DOHH2 (cell line): ENCODE measurements at regions not wholly inside any gene's neighbourhood (a gene's known extent, or its start where the extent isn't known, plus 50 kb on each side); places are given as distances from the start of the nearest gene placed in this dataset.
"Not testable (repeated sequence)": the region's sequence is repeated elsewhere in the genome, so short reads cannot be mapped to it uniquely, and the experiment has no call there.

Experiments
- EZH2phosphoT487 ChIP-seq: fragments of 200-600 bp; sonication (generic); IDR thresholded peaks from 2 replicates; pipeline ENCODE4 v1.6.1; 2017; ENCODE audit warnings: borderline replicate concordance, mild to moderate bottlenecking, antibody characterized with exemption, low read length, moderate library complexity, mixed read lengths
- TF ChIP-seq, protein P1 (sequence below): fragments of 200-600 bp; sonication (generic); IDR thresholded peaks from one replicate; pipeline ENCODE4 v1.5.1; 2014; ENCODE audit warnings: antibody characterized with exemption, mild to moderate bottlenecking, low read depth, low read length; ENCODE audit not compliant: poor library complexity, severe bottlenecking

DNA sequence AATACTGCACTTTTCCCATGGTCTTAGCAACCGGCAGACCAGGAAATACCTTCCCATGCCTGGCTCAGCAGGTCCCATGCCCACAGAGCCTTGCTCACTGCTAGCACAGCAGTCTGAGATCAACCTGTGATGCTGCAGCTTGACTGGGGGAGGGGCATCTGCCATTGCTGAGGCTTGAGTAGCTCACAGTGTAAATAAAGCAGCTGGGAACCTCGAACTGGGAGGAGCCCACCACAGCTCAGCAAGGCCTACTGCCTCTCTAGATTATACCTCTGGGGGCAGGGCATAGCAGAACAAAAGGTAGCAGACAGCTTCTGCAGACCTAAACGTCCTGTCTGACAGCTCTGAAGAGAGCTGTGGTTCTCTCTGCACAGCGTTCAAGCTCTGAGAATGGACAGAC lies 186.2 kb upstream of the AVPR1A start:
- TF ChIP-seq, protein P1, sequence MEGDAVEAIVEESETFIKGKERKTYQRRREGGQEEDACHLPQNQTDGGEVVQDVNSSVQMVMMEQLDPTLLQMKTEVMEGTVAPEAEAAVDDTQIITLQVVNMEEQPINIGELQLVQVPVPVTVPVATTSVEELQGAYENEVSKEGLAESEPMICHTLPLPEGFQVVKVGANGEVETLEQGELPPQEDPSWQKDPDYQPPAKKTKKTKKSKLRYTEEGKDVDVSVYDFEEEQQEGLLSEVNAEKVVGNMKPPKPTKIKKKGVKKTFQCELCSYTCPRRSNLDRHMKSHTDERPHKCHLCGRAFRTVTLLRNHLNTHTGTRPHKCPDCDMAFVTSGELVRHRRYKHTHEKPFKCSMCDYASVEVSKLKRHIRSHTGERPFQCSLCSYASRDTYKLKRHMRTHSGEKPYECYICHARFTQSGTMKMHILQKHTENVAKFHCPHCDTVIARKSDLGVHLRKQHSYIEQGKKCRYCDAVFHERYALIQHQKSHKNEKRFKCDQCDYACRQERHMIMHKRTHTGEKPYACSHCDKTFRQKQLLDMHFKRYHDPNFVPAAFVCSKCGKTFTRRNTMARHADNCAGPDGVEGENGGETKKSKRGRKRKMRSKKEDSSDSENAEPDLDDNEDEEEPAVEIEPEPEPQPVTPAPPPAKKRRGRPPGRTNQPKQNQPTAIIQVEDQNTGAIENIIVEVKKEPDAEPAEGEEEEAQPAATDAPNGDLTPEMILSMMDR, result not testable (repeated sequence)
- TF ChIP-seq EZH2phosphoT487, result not testable (repeated sequence)
